DMS53 (cell line): ENCODE measurements at regions not wholly inside any gene's neighbourhood (a gene's known extent, or its start where the extent isn't known, plus 50 kb on each side); places are given as distances from the start of the nearest gene placed in this dataset.
"Not testable (repeated sequence)": the region's sequence is repeated elsewhere in the genome, so short reads cannot be mapped to it uniquely, and the experiment has no call there.

ENCODE experiments used
- DNase-seq: peaks from one replicate; lab custom pipeline; 2025; lab: John Stamatoyannopoulos, UW

DNA sequence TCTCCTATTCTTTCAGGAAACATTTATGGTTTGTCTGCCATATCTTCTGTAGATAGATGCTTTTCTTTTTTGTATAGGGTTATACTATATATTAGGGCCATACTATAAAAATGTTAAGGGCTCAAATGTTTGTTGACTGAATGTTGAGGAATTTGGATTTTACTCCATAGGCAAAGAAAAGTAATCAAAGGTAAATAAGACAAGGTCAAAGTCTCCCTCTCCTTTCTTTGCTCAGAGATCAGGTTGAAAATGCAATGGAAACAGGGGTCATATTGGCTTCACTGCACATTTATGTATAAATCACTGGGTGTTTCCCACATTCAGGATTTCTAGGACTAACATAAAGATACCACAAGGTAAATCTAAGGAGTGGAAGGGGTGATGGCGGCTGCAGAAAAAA lies 291.4 kb upstream of the FZD8 start:
- DNase-seq: no peak

DNA sequence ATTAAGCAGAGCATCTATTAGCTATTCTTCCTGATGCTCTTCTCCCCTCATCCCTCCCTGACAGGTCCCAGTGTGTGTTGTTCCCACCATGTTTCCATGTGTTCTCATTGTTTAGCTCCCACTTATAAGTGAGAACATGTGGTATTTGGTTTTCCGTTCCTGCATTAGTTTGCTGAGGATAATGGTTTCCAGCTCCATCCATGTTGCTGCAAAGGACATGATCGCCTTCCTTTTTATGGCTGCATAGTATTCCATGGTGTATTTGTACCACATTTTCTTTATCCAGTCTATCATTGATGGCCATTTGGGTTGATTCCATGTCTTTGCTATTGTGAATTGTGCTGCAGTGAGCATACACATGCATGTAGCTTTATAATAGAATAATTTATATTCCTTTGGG lies 287.9 kb upstream of the FZD8 start:
- not testable (repeated sequence) for DNase-seq

DNA sequence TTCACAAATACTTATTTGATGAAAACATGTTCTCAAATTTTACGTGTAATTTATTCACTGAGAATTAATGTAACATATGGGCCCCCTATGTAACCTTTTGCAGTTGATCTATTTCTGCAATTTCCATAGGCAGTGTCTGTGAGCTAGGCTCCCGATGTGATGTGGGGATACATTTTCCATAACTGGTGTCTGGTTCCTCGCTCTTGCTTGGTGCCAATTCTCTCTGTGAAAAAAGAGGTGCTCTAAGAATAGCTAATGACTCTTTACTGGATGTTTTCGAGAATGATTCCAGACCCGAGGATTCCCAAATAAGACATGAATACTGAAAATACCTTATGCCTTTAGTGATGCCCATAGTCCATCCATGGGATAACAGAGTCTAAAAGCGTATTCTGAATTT lies 286.7 kb upstream of the FZD8 start:
- no peak for DNase-seq

GRCh38 chr10:35927990-35928488 lies 285.9 kb upstream of the FZD8 start:
- no peak for DNase-seq

DNA sequence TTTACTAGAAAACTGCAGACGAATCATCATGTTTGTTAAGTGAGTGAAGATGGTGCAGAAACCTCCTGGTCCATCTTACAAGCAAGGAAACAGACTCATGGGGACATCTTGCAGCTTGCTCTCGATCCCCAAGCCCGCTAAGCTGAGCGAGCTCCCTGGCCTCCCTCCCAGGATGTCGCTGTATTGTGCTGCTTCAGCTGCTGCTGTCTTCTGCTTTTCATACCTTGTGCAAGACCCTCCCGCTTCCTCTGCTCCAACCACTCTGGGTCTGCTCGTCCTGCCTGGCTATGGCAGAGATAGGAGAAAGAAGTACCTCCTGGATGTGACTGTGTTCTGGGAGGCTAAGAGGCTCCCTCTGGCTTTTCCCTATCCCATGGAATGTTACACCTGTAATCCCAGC lies 285.2 kb upstream of the FZD8 start:
- DNase-seq: no peak

- DNase-seq: no peak
Measured at GRCh38 chr10:35926846-35927245, 284.8 kb upstream of the FZD8 start.

- DNase-seq: no peak
Measured at GRCh38 chr10:35925493-35925892, 283.4 kb upstream of the FZD8 start.

DNA sequence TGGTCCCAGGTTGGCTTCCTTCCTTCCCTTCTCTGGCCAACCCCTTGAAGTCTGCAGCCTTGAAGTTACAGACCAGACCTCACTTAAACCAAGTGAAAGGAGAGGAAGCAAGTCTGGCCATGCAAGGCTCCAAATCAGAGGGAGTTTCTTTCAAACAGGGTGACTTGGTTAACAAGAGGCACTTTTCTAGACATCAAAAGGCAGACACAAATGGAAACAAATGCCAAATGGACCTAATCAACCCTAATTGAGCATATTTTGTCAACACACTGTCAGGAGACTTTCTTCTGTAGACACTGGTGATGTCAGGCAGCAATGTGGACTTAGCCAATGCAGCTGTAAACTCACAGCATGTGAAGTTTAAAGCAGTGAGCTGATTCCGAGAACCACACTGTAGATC lies 282.7 kb upstream of the FZD8 start:
- no peak for DNase-seq

DNA sequence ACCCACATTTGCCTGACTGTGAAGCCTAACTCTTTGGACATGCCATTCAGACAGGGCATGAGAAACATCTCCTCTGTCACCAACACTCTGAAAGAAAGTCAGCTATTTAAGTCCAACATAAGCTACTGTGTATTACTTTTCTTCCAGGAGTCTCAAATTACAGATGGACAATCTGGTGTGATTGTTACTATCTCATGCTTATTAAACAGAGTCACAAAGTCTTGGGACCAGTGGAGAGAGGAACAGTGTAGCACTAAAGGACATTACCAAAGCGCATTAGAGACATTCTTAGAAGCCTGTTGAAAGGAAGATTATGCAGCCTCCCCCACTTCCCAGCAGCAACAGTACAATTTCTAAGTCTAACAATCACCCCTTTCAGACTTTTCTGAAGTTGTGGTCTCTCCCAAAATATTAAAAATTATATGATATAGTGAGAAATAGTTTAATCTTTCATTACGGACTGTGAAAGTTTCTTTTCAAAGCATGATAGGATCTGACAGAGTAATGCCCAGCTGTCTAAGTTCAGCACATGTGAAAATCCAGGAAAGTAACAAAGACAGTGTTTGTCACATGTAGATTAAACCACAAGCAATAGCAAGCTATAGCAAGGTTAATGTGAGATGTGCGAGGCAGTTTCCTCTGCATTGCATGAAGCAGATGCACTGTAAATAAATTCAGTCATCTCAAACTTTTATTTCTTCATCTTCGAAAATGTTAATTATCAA lies 280.9 kb upstream of the FZD8 start:
- DNase-seq: no peak

DNA sequence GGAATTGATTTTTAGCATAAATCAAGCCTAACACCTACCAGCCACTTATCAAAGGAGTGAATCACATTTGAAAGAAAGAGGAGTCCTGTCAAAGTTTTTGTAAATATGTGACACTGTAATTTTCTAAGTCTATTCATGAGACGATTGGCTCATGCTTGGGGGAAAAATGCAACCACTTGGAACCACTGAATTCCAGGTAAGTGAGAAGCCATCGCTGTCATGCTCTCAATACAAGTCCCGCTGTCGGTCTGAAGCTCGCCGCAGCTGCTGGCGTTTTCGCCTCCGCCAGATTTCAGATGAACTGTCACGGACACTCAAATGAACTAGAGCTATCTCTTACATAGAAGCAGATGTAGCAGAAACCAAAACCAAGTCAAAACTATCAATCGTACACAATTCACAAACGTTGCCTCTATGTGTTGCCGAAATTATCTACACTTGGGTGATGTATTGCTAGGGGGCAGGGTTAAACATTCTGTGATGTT lies 279.8 kb upstream of the FZD8 start:
- DNase-seq: no peak

- no peak for DNase-seq
Measured at GRCh38 chr10:35916791-35917190, 274.7 kb upstream of the FZD8 start.

DNA sequence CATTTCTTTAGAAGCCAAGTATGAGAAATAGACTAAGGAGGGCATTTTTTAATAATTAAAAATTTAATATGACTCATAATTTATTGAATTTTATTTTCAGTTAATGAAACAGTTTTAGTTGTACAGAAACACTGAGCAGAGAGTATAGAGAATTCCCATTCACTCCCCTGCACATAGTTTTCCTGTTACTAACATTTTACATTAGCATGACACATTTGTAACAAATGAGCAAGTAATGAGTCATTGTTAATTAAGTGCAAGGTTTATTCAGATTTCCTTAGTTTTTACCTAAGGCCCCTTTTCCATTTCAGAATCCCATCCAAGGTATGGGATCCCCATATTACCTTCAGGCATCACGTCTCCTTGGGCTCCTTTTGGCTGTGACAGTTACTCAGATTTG lies 271.5 kb upstream of the FZD8 start:
- DNase-seq: no peak

GRCh38 chr10:35912615-35913569 lies 270.8 kb upstream of the FZD8 start:
- DNase-seq: no peak

- DNase-seq: no peak
Measured at GRCh38 chr10:35911954-35912353, 269.9 kb upstream of the FZD8 start.

DNA sequence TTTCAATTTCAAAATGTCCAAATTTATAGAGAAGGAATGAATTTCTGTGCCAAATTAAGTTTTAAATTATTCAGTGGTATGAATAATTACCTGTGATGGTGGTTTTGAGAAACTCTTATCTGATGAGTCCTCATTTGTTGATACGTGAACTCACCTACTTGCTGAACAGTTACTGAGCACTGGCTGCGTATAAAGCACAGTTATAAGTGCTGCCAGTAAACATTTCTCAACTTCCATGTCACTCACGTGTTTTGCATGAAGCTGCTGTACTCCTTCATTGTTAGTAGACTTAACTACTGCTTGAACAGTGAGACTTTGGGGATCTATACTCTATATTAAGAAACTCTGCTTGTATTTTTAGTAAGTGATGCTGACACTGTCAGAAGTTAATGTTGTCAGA lies 269.1 kb upstream of the FZD8 start:
- DNase-seq: no peak

- no peak for DNase-seq
Measured at GRCh38 chr10:35910234-35910633, 268.1 kb upstream of the FZD8 start.

GRCh38 chr10:35909121-35909720 lies 267.1 kb upstream of the FZD8 start:
- no peak for DNase-seq

DNA sequence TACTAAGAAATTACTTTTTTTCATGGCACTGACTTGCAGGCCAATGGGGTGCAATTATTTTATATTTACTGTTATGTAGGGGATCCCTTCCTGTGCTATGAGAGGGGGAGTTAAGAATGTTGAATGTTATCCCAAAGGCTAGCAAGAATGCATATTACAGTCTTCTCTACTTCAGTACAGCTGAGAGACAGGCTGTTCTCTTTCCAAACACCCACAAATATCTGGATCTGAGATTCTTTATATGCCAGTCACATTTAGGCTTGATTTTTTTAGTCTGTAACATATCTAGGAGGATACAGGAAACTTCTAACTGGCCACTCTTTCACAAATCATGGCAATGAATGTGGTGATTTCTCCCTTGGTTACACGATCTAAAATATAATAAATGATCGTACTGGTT lies 266.4 kb upstream of the FZD8 start:
- DNase-seq: no peak

GRCh38 chr10:35907548-35907947 lies 265.5 kb upstream of the FZD8 start:
- no peak for DNase-seq

DNA sequence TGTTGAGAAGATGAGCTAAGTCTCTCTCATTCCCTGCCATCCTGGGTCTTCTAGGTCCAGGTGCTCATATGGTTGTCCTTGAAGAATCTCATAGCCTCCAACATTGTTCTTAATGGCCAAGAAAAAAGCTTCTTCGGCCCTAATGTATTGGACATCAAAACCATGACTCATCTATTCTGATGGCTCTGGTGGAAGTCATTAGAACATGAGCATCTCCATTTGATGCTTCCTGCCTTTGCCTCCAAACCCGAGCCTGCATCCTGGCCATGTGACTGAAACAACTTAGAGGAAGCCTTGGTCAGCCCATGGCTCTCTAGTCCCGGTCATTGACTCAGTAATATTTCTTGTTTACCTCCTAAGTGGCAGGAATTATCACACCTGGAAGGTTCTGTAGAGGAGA lies 264.1 kb upstream of the FZD8 start:
- no peak for DNase-seq

- DNase-seq: no peak
Measured at GRCh38 chr10:35903021-35903420, 260.9 kb upstream of the FZD8 start.

GRCh38 chr10:35898716-35899440 lies 256.8 kb upstream of the FZD8 start:
- no peak for DNase-seq
